Stimulated activated CD4-positive, alpha-beta T cell treated with anti-CD3 and anti-CD28 coated beads, Interleukin-15, amount 100 ng/mL, for 24 hours (primary cell): ENCODE measurements at regions not wholly inside any gene's neighbourhood (a gene's known extent, or its start where the extent isn't known, plus 50 kb on each side); places are given as distances from the start of the nearest gene placed in this dataset.
A peak's percentile ranks its signal among the peaks of the same experiment; 100 is the strongest.
"Not testable (repeated sequence)": the region's sequence is repeated elsewhere in the genome, so short reads cannot be mapped to it uniquely, and the experiment has no call there.

ENCODE experiments used
- DNase-seq: peaks from one replicate; pipeline ENCODE4 v3.0.0-alpha.2; 2020

GRCh38 chr2:126145752-126146151 is 510.2 kb upstream of the GYPC start:
- DNase-seq, result no peak

GRCh38 chr2:126154256-126154785 is 501.6 kb upstream of the GYPC start:
- no peak for DNase-seq

- not testable (repeated sequence) for DNase-seq
Measured at GRCh38 chr2:126160950-126161349, 495.0 kb upstream of the GYPC start.

GRCh38 chr2:126172631-126173184 is 483.2 kb upstream of the GYPC start:
- no peak for DNase-seq

GRCh38 chr2:126175222-126175621 is 480.7 kb upstream of the GYPC start:
- no peak for DNase-seq

GRCh38 chr2:126177479-126177878 is 478.5 kb upstream of the GYPC start:
- no peak for DNase-seq

GRCh38 chr2:126187668-126188067 is 468.3 kb upstream of the GYPC start:
- DNase-seq, result no peak

- no peak for DNase-seq
Measured at GRCh38 chr2:126189527-126189926, 466.4 kb upstream of the GYPC start.

GRCh38 chr2:126200538-126200937 is 455.4 kb upstream of the GYPC start:
- no peak for DNase-seq

- no peak for DNase-seq
Measured at GRCh38 chr2:126208266-126208665, 447.7 kb upstream of the GYPC start.

GRCh38 chr2:126212735-126213134 is 443.2 kb upstream of the GYPC start:
- DNase-seq, result no peak

GRCh38 chr2:126219081-126219480 is 436.9 kb upstream of the GYPC start:
- no peak for DNase-seq

- DNase-seq, result no peak
Measured at GRCh38 chr2:126220331-126220730, 435.6 kb upstream of the GYPC start.

GRCh38 chr2:126221506-126221905 is 434.5 kb upstream of the GYPC start:
- no peak for DNase-seq

- DNase-seq, result no peak
Measured at GRCh38 chr2:126222278-126222677, 433.7 kb upstream of the GYPC start.

- no peak for DNase-seq
Measured at GRCh38 chr2:126224776-126225175, 431.2 kb upstream of the GYPC start.

- no peak for DNase-seq
Measured at GRCh38 chr2:126227250-126227649, 428.7 kb upstream of the GYPC start.

GRCh38 chr2:126228531-126228930 is 427.4 kb upstream of the GYPC start:
- no peak for DNase-seq

GRCh38 chr2:126238251-126238650 is 417.7 kb upstream of the GYPC start:
- no peak for DNase-seq

- no peak for DNase-seq
Measured at GRCh38 chr2:126239320-126239955, 416.5 kb upstream of the GYPC start.

- no peak for DNase-seq
Measured at GRCh38 chr2:126241001-126241400, 415.0 kb upstream of the GYPC start.

- DNase-seq, result no peak
Measured at GRCh38 chr2:126241411-126241810, 414.5 kb upstream of the GYPC start.

- DNase-seq, result peak; percentile 60
Measured at GRCh38 chr2:126244937-126245336, 411.0 kb upstream of the GYPC start.

GRCh38 chr2:126253669-126254068 is 402.3 kb upstream of the GYPC start:
- no peak for DNase-seq

GRCh38 chr2:126264625-126265024 is 391.3 kb upstream of the GYPC start:
- DNase-seq, result no peak
